Activated naive CD4-positive, alpha-beta T cell (primary cell): ENCODE measurements at regions not wholly inside any gene's neighbourhood (a gene's known extent, or its start where the extent isn't known, plus 50 kb on each side); places are given as distances from the start of the nearest gene placed in this dataset.

Experiments
- DNase-seq, 4 experiments: peaks; one replicate each; lab custom pipeline; 2025; lab: John Stamatoyannopoulos, UW

- no peak for DNase-seq
These were observed 130.6 kb downstream of the SMAD6 start for GRCh38 chr15:66832664-66833063.

GRCh38 chr15:66833371-66833770 lies 131.3 kb downstream of the SMAD6 start:
- no peak for DNase-seq

GRCh38 chr15:66833803-66834202 lies 131.8 kb downstream of the SMAD6 start:
- DNase-seq = no peak

GRCh38 chr15:66834881-66835878 lies 133.1 kb downstream of the SMAD6 start:
- no peak for DNase-seq

GRCh38 chr15:66836231-66837030 lies 134.4 kb downstream of the SMAD6 start:
- DNase-seq = no peak

- no peak for DNase-seq
These were observed 136.2 kb downstream of the SMAD6 start for GRCh38 chr15:66838202-66838601.

GRCh38 chr15:66838671-66839239 lies 136.7 kb downstream of the SMAD6 start:
- DNase-seq = no peak

- DNase-seq = no peak
These were observed 137.6 kb downstream of the SMAD6 start for GRCh38 chr15:66839506-66840112.

- DNase-seq = no peak
These were observed 138.8 kb downstream of the SMAD6 start for GRCh38 chr15:66840615-66841390.

- DNase-seq = peak in 1 of 4 experiments; percentile 15
These were observed 140.1 kb downstream of the SMAD6 start for GRCh38 chr15:66841953-66842681.

GRCh38 chr15:66842710-66843441 lies 140.8 kb downstream of the SMAD6 start:
- no peak for DNase-seq

GRCh38 chr15:66843581-66843980 lies 141.5 kb downstream of the SMAD6 start:
- no peak for DNase-seq

GRCh38 chr15:66844041-66844746 lies 142.2 kb downstream of the SMAD6 start:
- DNase-seq = no peak

- DNase-seq = no peak
These were observed 142.7 kb downstream of the SMAD6 start for GRCh38 chr15:66844747-66845145.

GRCh38 chr15:66845266-66845785 lies 143.3 kb downstream of the SMAD6 start:
- no peak for DNase-seq

- DNase-seq = no peak
These were observed 144.0 kb downstream of the SMAD6 start for GRCh38 chr15:66846031-66846430.

GRCh38 chr15:66846811-66847210 lies 144.8 kb downstream of the SMAD6 start:
- no peak for DNase-seq

- DNase-seq = no peak
These were observed 145.5 kb downstream of the SMAD6 start for GRCh38 chr15:66847565-66847991.

- DNase-seq = no peak
These were observed 146.1 kb downstream of the SMAD6 start for GRCh38 chr15:66848116-66848515.
